Gastroesophageal sphincter (tissue), 4 donors: ENCODE measurements at regions not wholly inside any gene's neighbourhood (a gene's known extent, or its start where the extent isn't known, plus 50 kb on each side); places are given as distances from the start of the nearest gene placed in this dataset.

Experiments used
- ATAC-seq: fragments of 150-250 bp; one replicate; pipeline ENCODE4 v1.9.1; 2016; ENCODE audit warnings: mild to moderate bottlenecking, moderate library complexity
- H3K27ac ChIP-seq, 4 donors: fragments of 200-600 bp; sonication (generic) in 3 of 4; 1 replicate in 3 of 4; 2 replicates in 1 of 4; pipeline ENCODE4 v1.5.1; 2016 to 2019
- H3K27me3 ChIP-seq: fragments of 200-600 bp; sonication (generic); one replicate; pipeline ENCODE4 v1.5.1; 2019
- H3K36me3 ChIP-seq, 2 donors: fragments of 200-600 bp; sonication (generic); one replicate each; pipeline ENCODE4 v1.5.1; 2019; ENCODE audit warnings: control low read depth in 1 of 2
- H3K4me1 ChIP-seq, 3 donors: fragments of 200-600 bp; sonication (generic); 1 replicate in 2 of 3; 2 replicates in 1 of 3; pipeline ENCODE4 v1.5.1; 2016 to 2019; ENCODE audit warnings: control low read depth in 2 of 3
- H3K4me3 ChIP-seq, 2 donors: fragments of 200-600 bp; sonication (generic); one replicate each; pipeline ENCODE4 v1.5.1; 2019; ENCODE audit warnings: mild to moderate bottlenecking in 1 of 2, moderate library complexity in 1 of 2
- H3K9me3 ChIP-seq, 3 donors: fragments of 200-600 bp; sonication (generic); one replicate each; pipeline ENCODE4 v1.5.1; 2017 to 2019; ENCODE audit warnings: control low read depth in 2 of 3
- EP300 ChIP-seq: sonication (generic); formaldehyde crosslinking; IDR thresholded peaks from one replicate; pipeline ENCODE4 v1.6.1; 2017; ENCODE audit warnings: antibody characterized with exemption, mild to moderate bottlenecking
- POLR2A ChIP-seq, 2 donors: fragments of 450-650 bp; IDR thresholded peaks; one replicate each; pipeline ENCODE4 v1.6.1; 2017; ENCODE audit warnings: antibody characterized with exemption in 2 of 2, mild to moderate bottlenecking in 2 of 2, moderate library complexity in 1 of 2
- POLR2AphosphoS5 ChIP-seq: sonication (generic); formaldehyde crosslinking; IDR thresholded peaks from one replicate; pipeline ENCODE4 v1.6.1; 2017; ENCODE audit warnings: antibody characterized with exemption
- WGBS, 2 donors: methylation state at CpG; one replicate each; pipeline ENCODE4 v1.1.5; 2018; ENCODE audit warnings: low coverage in 1 of 2; 5-methylcytosine and 5-hydroxymethylcytosine counted together
- TF ChIP-seq, protein P1 (sequence below), 4 experiments: fragments of 200-600 bp in 2 of 4; fragments of 450-650 bp in 2 of 4; sonication (generic) in 1 of 4; IDR thresholded peaks; one replicate each; pipeline ENCODE4 v1.5.1; 2017 to 2019; ENCODE audit warnings: antibody characterized with exemption in 4 of 4, mild to moderate bottlenecking in 2 of 4, moderate library complexity in 2 of 4

DNA sequence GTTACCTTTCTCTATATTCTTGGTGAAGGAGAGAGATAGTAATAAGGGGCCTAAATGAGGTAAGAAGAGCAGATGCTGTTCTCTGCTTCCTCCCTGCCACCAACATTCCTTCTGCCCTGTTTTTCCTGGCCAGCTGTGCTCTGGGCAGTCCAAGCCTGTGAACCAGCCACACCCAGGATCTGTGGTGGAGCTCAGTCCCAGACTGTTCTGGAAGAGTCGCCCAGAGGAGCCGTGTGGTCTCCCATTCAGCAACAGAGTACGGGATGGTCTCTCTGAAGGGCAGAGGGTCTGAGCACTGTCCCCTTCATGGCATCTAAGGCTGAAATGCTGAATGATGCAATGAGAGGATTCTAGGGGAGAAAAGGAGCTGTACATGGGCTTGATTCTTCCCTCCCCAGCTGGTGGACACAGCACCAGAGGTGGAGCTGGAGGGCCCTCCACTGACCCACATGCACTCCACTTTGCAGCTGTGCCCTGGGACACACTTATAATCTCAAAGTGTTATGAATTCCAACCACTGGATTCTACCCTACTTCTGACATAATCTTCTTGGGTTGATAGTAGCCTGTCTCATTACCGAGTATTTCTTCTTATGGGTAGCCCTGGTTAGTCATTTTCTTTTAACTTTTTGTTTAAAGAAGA is 70.8 kb upstream of the RPS23 start:
- Histone ChIP-seq H3K9me3 (no peaks in the 10 kb centered on the region), H3K27me3 (no peaks in the 10 kb centered on the region), H3K4me1 (peaks cover 0 to 35% (median 12%) of the 10 kb centered on the region in 3 donors), H3K36me3 (no peaks in the 10 kb centered on the region), H3K27ac (peak overlapping the region in 3 of 4 donors; percentile 9 to 63 (median 13)), H3K4me3 (no peak overlapping the region)
- no peak for ATAC-seq
- WGBS, 2 donors: 56 to 65% methylated on average over 2 to 4 of the region's 4 CpGs
- TF ChIP-seq, protein P1, sequence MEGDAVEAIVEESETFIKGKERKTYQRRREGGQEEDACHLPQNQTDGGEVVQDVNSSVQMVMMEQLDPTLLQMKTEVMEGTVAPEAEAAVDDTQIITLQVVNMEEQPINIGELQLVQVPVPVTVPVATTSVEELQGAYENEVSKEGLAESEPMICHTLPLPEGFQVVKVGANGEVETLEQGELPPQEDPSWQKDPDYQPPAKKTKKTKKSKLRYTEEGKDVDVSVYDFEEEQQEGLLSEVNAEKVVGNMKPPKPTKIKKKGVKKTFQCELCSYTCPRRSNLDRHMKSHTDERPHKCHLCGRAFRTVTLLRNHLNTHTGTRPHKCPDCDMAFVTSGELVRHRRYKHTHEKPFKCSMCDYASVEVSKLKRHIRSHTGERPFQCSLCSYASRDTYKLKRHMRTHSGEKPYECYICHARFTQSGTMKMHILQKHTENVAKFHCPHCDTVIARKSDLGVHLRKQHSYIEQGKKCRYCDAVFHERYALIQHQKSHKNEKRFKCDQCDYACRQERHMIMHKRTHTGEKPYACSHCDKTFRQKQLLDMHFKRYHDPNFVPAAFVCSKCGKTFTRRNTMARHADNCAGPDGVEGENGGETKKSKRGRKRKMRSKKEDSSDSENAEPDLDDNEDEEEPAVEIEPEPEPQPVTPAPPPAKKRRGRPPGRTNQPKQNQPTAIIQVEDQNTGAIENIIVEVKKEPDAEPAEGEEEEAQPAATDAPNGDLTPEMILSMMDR (IDR thresholded peaks at IDR 0.05): no peak
- TF ChIP-seq POLR2A (IDR thresholded peaks at IDR 0.05) (no peak), EP300 (no peak), POLR2AphosphoS5 (no peak)

DNA sequence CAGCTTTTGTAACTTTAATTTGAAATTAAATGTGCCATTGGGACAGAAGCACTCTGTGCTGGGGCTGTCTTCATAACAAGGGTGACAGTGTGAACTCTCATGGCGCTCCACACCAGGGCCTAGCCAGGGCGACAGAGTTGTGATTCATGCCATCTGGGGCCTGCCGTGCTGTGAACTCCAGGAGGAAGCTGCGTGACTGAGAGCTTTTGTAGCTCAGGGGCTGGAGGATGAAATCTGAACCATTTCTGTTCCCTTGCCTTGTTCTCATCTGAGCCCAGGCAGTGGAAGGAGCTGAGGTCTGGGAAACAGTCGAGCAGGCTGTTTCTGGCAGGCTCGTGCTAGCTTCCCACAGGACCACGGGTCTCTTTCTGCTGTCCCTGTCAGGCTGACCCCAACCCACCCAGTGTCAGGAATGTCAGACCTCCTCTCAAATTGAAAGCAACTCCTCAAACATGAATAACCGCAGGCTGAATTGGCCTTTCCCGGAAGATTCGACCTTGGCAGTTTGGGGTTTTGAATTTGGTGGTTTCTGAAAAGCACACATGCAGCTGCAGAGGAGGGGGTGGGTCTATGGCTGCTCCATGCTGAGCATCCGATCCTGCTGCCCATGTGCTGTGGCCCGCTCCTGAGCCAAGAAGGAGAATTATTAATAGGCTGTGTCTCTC is 69.2 kb upstream of the RPS23 start:
- Histone ChIP-seq H3K9me3 (no peaks in the 10 kb centered on the region), H3K4me3 (peak overlapping the region in 1 of 2 donors; percentile 10), H3K27me3 (no peaks in the 10 kb centered on the region), H3K36me3 (no peaks in the 10 kb centered on the region), H3K4me1 (peaks cover 0 to 35% (median 12%) of the 10 kb centered on the region in 3 donors), H3K27ac (peak overlapping the region in 3 of 4 donors; percentile 60 to 63 (median 63))
- WGBS, 2 donors: 42% methylated on average over 10 of the region's 12 CpGs; no CpG with 5 or more reads in 1 of the 2 donors
- ATAC-seq: peak; percentile 47
- no peak for TF ChIP-seq POLR2AphosphoS5
- no peak for TF ChIP-seq POLR2A (IDR thresholded peaks at IDR 0.05)
- TF ChIP-seq EP300: no peak
- TF ChIP-seq, protein P1 (IDR thresholded peaks at IDR 0.05): no peak

DNA sequence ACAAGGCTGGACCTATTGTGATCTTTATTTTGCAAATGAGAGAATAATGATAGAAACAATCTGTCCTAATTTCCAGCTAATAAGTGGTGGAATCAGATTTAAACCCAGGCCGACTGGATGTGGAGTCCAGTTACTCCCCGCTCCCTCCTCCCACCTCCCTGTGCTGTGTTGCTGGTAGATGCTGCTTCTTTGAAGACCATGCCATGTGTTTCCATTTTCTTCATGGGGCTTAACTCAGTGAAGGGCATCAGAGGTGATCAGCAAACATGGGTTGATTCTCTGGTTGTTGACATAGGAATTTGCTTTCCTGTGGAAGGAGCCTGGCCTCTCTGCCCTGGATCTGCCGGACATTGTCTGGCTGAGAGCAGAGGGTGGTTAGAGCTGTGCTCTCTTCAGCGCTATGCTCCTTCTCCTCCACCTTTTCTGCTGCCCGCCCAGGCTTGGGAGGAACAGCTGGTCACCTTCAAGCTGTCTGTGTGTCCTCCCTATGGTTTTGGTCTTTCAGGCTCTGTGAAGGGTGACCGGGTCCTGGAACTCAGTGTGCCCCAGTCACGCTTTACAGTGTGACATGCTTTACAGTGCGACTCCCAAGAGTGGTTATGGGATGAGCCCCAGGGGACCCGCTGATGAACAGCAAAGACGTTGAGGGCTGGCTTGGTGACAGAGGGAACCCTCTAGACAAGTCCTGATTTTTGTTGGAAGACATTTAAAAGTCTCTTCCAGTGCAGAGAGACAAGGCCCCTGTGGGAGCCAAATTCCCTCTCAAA is 68.4 kb upstream of the RPS23 start:
- Histone ChIP-seq H3K36me3 (no peaks in the 10 kb centered on the region), H3K9me3 (no peaks in the 10 kb centered on the region), H3K27ac (peak overlapping the region in 3 of 4 donors; percentile 60 to 63 (median 63)), H3K4me1 (peaks cover 0 to 30% (median 12%) of the 10 kb centered on the region in 3 donors), H3K4me3 (no peak overlapping the region), H3K27me3 (no peaks in the 10 kb centered on the region)
- 75 to 78% methylated on average over 4 to 6 of the region's 10 CpGs for WGBS, 2 donors
- ATAC-seq: no peak
- no peak for TF ChIP-seq POLR2A (IDR thresholded peaks at IDR 0.05)
- TF ChIP-seq, protein P1 (IDR thresholded peaks at IDR 0.05): no peak
- TF ChIP-seq EP300: no peak
- no peak for TF ChIP-seq POLR2AphosphoS5

DNA sequence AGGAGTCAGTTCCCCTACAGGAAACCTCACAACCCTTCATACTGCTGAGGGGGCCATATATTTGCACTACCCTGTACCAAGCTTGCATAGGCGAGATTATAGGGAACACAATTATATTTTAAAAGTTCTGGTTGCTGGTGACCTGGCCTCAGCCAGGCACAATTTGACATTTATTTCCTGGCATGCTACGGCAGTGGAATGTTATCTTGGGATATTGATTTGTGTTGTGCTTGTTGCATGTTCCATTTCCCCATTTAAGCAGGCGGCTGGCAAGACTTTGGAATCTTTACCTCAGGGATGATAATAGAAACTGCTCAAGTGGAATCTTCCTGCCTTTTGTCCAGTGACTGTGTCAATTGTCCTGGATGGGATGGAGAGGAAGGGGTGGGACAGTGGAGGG is 67.0 kb upstream of the RPS23 start:
- H3K9me3 ChIP-seq: no peaks in the 10 kb centered on the region
- H3K27me3 ChIP-seq: no peaks in the 10 kb centered on the region
- TF ChIP-seq, protein P1 (IDR thresholded peaks at IDR 0.05): no peak
- TF ChIP-seq EP300 (no peak), POLR2A (IDR thresholded peaks at IDR 0.05) (no peak), POLR2AphosphoS5 (no peak)
- 78% methylated on average over 2 of the region's 3 CpGs for WGBS, 2 donors
- H3K4me1 ChIP-seq: peaks cover 0 to 30% (median 12%) of the 10 kb centered on the region in 3 donors
- no peaks in the 10 kb centered on the region for H3K36me3 ChIP-seq
- H3K4me3 ChIP-seq: no peak overlapping the region
- ATAC-seq: no peak
- H3K27ac ChIP-seq: no peak overlapping the region
